ENCODE measurements at regions not wholly inside any gene's neighbourhood (a gene's known extent, or its start where the extent isn't known, plus 50 kb on each side); places are given as distances from the start of the nearest gene placed in this dataset.

GRCh38 chr21:43301409-43302061 is 125.4 kb downstream of the SIK1 start:
- DNase-seq: no peak

- no peak for DNase-seq
These were observed 126.2 kb downstream of the SIK1 start for GRCh38 chr21:43300496-43301408.

GRCh38 chr21:43299441-43300277 is 127.3 kb downstream of the SIK1 start:
- DNase-seq: no peak

- DNase-seq: no peak
These were observed 128.1 kb downstream of the SIK1 start for GRCh38 chr21:43298546-43299440.

- no peak for DNase-seq
These were observed 128.9 kb downstream of the SIK1 start for GRCh38 chr21:43297989-43298388.

GRCh38 chr21:43297391-43297981 is 128.7 kb downstream of the CRYAA start:
- no peak for DNase-seq

GRCh38 chr21:43295066-43295958 is 126.5 kb downstream of the CRYAA start:
- no peak for DNase-seq

GRCh38 chr21:43294194-43294902 is 125.5 kb downstream of the CRYAA start:
- DNase-seq: no peak

- no peak for DNase-seq
These were observed 124.0 kb downstream of the CRYAA start for GRCh38 chr21:43292866-43293142.

- DNase-seq: no peak
These were observed 123.4 kb downstream of the CRYAA start for GRCh38 chr21:43292041-43292865.

GRCh38 chr21:43291347-43291950 is 122.6 kb downstream of the CRYAA start:
- no peak for DNase-seq

GRCh38 chr21:43290421-43291346 is 121.9 kb downstream of the CRYAA start:
- DNase-seq: peak; percentile 79

GRCh38 chr21:43289966-43290365 is 121.2 kb downstream of the CRYAA start:
- DNase-seq: no peak

- DNase-seq: no peak
These were observed 120.6 kb downstream of the CRYAA start for GRCh38 chr21:43289442-43289841.

- DNase-seq: no peak
These were observed 119.3 kb downstream of the CRYAA start for GRCh38 chr21:43287795-43288755.

GRCh38 chr21:43287111-43287760 is 118.4 kb downstream of the CRYAA start:
- DNase-seq: no peak

Measured in NCI-H524 treated with DMSO at 0.1 percent for 48 hours (cell line).